HG03575 (cell line): ENCODE measurements at regions not wholly inside any gene's neighbourhood (a gene's known extent, or its start where the extent isn't known, plus 50 kb on each side); places are given as distances from the start of the nearest gene placed in this dataset.
"Not testable (repeated sequence)": the region's sequence is repeated elsewhere in the genome, so short reads cannot be mapped to it uniquely, and the experiment has no call there.

ENCODE experiments used
- ATAC-seq: cut with Tn5 transposase; IDR thresholded peaks from one replicate; pipeline ENCODE4 v1.9.1; 2021; ENCODE audit not compliant: unreplicated experiment, insufficient number of reproducible peaks, low FRiP score; ENCODE audit errors: extremely low read depth

DNA sequence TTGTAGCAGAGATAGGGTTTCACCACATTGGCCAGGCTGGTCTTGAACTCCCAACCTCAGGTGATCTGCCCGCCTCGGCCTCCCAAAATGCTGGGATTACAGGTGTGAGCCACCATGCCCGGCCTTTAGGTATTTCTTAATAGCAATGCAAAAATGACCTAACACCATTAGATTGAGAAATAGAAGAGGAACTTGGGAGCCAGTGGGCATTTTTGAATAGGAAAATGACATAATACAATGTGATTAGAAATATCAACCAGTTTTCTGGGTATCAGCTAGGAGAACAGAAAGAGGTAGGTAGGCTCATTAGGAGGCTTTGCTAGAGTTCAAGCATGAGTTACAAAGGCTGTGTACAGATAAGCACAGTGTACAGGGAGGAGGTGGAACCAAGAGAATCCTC, 101.8 kb upstream of the TBC1D5 start:
- ATAC-seq = no peak

DNA sequence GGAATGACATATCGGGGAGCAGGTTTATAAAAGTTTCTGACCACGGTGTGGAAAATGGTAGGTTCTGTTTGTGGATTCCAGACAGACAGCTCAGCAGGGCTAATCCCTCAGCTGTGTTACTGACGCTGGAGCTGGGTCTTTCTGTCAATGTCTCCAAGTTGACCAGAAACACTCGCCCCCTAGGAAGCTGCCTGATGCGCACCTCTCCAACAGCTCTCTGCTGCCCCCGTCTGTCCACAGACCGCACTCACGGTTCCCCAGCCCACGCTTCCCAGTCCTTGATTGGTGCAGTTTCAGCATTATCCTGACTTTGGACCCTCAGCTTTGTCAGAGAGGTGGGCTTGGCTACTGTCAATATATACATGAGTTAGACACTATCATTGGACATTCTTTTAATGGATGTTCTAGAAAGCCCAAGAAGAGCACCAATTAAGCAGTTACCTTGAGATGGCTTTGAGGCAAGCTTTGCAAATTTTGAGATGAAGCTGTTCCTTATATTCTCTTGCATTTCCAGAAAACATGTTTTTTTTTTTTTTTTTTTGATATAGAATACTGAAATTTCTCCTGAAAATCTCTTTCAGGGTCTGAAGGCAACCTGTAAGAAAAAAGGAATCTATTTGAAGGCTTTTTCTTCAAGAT, 98.9 kb upstream of the TBC1D5 start:
- ATAC-seq = no peak

DNA sequence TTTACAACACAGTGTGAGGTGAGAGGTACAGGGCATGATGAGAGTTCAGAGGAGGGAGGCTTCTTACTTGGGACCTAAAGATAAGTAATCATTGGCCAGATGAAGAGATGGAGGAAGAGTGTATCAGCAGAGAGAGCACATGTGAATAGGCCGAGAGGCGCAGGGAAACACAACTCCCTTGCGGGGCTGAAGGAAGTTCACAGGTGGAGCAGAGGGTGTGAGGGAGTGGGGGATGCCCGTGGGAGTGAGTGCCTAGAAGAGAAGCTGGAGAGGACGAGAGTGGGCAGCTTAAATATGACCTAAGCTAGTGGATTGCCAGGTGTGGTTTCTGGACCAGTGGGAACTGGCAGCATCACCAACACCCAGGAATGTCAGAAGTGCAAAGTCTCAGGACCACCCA, 98.2 kb upstream of the TBC1D5 start:
- ATAC-seq = no peak

DNA sequence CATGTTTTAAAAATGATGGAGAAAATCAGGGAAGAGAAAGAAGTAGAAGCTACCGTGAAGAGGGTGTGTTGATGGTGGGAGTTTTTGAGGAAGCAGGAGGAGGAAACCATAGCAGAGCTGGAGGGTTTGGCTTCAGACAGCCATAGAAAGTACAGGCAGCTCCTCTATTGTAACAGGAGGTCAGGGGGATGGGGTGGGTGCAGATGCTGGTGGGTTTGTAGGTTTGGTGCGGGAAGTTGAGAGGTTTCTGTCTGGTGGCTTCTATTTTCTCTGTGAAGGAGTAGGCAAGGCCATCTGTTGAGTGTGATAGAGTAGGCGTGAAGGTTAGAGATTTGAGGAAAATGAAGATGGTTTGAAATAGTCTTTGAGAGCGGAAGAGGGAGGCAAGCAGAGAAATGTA, 97.7 kb upstream of the TBC1D5 start:
- ATAC-seq = no peak

DNA sequence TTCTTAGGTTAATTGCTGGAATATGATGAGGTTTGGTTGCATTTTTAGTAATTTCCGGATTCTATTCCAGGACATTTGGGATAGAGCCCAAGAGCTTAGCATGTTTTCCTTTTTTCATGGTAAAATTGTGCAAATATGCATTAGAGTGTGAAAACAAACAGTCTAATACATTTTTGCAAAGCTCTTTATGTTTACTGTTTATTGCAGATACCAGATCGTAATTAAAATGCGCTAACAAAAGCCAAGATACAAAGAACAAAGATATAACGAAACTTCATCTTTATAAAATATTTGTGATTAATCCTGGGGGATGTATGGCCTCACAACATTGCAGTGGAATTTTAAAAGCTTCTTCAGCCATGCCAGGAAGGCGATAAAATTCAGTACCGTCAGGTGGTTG, 94.5 kb upstream of the TBC1D5 start:
- ATAC-seq = no peak

DNA sequence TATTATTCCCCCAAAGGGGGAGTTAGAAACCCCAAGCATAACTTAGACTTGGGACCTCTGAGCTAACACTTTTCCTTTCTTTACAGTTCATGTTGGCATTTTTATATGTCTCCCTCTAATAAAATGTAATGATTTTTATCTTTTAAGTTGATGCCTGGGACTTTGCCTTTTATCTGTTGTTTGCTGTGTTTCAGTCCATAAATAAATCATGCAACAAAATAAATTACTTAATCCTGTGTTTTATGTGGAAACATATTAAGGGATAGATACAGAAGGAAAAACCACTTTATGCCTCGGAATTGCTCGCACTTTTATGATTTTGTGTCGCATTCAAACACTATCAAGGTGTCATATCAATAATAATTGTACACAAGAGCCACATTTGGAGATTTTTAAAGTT, 93.7 kb upstream of the TBC1D5 start:
- ATAC-seq = no peak

DNA sequence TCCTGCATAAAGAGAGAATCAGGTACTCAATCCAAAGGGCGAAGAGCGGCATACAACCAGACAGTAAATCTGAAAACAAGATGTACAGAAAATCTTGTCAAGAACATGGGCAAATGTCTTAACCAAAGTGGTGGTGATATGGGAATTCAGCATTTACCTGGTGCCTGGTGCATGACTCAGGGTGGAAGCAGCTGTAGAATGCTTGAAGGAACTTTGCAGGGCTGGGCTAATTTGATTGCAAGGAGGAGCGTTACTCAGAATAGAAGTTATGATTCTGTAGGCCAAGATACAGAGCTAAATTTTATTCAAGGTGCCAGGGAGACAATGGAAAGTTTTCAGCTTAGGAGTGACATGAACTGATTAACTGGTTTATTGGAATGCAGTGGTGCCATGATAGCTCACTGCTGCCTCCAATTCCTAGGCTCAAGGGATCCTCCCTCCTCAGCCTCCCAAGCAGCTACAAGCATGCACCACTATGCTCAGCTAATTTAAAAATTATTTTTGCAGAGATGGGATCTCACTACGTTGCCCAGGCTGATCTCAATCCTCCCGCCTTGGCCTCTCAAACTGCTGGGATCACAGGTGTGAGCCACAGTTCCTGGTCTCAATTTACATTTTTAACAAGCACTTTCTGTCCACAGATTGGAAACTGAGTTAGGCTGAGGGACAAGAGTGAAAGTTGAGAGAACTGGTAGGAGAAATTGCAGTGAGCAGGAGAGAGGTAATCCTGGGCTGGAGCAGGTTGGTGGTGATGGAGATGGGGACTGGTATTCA, 91.5 kb upstream of the TBC1D5 start:
- no peak for ATAC-seq

DNA sequence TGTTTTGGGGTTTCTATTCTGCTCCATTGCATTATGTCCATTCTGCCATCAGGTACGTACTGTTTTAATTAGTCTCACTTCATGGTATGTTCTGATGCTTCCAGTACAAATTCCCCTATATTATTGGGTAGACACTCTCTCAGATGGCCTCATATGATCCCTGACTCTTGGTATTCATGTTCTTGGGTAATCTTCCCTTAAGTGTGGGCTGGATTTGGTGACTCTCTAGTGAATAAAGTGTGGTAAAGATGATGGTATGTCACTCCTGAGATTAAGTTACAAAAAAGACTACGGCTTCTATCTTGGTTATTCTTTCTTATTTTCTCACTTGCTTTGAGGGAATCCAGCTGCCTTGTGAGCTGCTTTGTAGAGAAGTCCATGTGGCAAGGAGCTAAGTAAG, 89.6 kb upstream of the TBC1D5 start:
- ATAC-seq = no peak

DNA sequence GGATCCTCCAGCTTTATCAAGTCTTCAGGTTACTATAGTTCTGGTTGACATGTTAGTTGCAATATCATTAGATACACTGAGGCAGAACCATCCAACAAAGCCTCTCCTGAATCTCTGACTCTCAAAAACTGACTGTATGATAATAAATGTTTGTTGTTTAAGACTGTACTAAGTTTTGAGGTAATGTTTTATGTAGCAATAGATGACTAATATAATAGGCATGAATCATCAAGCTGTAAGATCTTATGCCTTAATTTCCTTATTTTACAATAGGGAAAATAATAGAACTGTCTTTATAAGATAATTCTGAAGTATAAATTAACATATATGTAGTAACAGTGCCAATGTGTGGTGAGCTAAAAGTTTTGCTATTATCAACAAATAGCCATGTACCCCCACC, 88.9 kb upstream of the TBC1D5 start:
- no peak for ATAC-seq

DNA sequence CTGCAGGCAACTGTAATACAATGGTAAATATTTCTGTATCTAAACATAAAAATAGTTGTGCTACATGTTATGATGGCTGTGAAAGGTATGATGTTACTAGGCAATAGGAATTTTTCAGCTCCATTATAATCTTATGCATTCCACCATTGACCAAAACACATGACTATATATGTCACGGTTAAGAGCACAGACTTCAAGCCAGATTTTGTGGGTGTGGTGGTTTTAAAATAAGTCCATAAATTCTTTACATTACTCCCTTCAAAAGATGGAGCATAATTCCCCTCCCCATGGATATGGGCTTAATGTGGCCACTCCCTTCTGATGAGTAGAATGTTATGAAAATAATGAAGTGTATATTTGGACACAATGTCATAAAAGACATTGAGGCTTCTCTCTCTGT, 88.4 kb upstream of the TBC1D5 start:
- ATAC-seq = no peak

DNA sequence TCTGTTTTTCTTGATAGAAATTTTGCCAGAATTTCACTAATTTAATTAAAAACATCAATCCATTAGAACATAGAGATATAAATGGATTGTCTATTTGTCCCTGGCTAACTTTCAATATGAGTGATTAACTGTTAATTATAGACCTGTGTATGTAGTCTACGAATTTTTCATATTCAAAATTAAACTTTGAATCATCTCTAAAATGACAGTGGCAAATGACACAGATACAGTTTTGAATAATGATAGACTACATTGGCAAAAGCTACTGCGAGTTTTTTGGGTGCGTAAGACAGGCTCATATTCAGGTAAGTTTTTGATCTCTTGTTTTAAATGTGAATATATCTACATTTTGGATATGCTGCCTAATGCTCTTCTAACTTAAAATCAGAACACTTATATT, 86.0 kb upstream of the TBC1D5 start:
- ATAC-seq = no peak

DNA sequence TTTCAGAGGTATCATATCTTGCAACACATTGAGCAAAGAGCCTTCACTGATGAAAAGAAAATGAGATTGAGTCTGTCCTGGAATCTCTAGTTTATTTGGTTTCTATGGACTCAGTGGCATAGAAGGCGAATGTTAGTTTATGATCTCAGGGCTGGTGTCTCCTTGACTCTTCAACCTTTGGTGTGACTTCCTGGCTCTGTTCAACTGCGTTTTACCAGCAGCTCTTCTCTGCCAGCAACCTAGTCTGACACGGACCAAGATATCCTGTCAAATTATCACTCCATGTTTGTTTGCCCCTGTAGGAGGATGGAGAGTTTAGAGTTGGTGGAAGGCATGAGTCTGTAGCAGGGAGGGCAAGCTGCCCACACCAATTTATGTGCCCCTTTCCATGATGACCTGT, 82.9 kb upstream of the TBC1D5 start:
- no peak for ATAC-seq

DNA sequence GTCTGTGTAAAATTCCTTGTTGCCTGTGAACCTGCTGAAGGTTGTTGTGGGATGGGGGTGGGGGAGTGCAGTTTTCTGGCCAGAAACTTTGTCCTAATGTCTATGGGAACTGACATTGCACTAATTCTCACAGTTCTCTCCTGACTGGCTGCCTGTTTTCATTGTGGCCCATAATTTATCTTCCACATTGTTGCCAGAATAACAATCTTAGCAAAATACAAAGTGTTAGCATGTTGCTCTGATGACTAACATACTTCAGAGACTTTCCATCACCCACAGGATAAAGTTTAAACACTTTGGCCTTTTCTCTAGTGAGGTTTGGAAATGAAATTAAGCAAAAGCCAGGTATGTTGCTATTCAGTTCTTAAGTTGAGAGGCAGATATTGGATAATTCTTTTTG, 81.4 kb upstream of the TBC1D5 start:
- no peak for ATAC-seq

DNA sequence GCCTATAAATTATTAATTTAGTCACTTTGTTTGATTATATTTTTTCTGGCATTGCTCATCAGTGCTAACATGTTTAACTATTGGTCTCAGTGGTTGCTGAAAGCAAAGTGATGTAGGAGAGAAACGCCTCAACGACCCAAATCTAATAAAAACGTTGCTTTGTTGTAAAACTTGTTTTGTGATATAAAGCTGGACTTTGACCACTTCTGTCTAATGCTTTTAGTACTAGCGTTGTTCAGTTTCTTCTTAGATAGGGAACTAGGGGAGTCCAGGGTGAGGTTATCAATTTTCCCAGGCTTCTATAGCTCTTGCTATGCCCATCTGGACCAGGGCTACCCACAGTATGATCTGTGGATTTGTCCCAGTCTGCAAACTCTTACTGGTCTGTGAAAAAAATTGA, 80.6 kb upstream of the TBC1D5 start:
- no peak for ATAC-seq

DNA sequence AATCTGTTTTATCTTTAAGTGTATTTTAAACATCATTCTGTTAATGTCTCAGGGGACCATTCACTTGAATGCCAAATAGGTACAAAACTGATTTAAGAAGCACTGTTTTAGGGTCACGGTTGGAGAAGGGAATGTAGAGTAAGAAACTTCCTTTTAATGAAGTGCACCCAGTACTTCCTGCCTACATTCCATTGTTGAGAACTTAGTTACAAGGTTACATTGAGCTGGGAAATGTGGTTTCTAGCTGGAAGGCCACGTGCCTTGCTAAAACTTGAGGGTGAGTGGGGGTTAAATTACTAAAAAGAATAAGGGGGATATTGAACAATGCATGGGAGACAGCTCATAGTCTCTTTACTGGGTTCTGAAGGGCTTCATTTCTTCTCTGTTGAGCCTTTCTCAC, 78.3 kb upstream of the TBC1D5 start:
- no peak for ATAC-seq

DNA sequence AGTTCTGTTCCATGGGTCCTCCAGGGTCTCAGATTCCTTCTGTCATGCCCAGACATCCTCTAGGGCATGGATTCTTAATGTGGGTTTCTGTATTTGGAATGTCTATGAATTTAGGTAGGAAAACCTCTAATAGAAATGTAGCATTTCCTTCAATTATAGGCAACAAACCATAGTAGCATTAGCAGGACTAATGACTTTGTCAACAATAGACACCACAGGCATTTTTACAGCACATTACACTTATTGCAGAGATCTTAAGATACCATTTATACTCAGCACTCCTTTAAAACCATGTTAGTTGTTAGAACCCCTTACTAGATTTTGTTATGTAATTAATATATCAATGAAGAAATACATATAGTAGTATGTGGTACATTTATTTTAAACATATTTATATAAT, 77.8 kb upstream of the TBC1D5 start:
- ATAC-seq = no peak

DNA sequence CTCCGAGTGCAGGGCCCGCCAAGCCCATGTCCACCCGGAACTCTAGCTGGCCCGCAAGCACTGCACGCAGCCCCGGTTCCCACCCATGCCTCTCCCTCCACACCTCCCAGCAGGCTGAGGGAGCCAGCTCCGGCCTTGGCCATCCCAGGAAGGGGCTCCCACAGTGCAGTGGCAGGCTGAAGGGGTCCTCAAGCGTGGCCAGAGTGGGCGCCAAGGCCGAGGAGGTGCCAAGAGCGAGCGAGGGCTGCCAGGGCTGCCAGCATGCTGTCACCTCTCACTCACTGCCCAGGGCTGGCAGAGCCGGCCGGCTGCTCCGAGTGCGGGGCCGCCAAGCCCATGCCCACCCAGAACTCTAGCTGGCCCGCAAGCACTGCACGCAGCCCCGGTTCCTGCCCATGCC, 75.5 kb upstream of the TBC1D5 start:
- ATAC-seq = not testable (repeated sequence)

DNA sequence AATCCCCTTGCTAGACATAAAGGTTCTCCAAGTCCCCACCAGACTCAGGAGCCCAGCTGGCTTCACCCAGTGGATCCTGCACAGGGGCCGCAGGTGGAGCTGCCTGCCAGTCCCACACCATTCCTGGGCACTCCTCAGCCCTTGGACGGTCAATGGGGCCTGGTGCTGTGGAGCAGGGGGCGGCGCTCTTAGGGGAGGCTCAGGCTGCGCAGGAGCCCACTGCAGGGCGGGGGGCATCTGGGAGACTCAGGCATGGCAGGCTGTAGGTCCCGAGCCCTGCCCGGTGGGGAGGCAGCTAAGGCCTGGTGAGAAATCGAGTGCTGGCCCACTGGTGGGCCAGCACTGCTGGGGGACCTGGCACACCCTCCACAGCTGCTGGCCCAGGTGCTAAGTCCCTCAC, 75.1 kb upstream of the TBC1D5 start:
- no peak for ATAC-seq

DNA sequence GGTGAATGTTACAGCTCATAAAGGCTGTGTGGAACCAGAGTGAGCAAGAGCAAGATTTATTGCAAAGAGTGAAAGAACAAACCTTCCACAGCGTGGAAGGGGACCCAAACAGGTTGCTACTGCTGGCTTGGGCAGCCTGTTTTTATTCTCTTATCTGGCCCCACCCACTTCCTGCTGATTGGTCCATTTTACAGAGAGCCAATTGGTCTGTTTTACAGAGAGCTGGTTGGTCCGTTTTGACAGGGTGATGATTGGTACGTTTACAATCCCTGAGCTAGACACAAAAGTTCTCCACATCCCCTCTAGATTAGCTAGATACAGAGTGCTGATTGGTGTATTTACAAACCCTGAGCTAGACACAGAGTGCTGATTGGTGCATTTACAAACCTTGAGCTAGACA, 74.4 kb upstream of the TBC1D5 start:
- ATAC-seq = not testable (repeated sequence)

DNA sequence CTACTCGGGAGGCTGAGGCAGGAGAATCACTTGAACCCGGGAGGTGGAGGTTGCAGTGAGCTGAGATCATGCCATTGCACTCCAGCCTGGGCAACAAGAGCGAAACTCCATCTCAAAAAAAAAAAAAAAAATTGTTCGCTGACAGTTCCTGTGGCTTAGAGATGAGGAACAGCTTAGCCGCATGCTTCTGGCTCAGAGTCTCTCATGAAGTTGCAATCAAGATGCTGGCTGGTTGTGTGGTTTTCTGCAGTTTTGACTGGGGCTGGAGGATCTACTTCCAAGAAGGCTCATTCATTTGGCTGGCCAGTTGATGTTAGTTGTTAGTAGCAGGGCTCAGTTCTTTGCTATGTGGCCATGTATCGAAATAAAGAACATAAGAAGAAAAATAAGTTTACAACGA, 69.9 kb upstream of the TBC1D5 start:
- not testable (repeated sequence) for ATAC-seq

DNA sequence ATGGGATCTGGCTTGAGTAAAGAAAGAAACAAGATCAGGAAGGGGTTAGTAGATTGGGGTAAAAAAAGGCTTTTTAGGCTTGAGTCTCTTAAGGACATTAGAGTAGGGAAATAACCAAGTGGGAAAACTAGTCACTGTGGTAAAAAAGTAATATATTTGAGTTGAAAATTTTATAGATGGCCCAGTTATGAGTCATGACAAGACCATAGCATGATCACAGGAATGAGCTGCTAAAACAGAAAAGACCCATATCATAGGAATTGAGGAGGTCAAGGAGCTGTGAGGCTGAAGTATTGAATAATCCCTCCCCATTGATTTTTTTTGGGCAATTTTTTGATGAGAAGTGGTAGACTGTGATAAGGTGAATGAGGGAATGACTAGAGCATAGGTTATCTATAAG, 69.2 kb upstream of the TBC1D5 start:
- ATAC-seq = no peak
